ENCODE measurements at regions not wholly inside any gene's neighbourhood (a gene's known extent, or its start where the extent isn't known, plus 50 kb on each side); places are given as distances from the start of the nearest gene placed in this dataset.

GRCh38 chr16:74035816-74036215, 260.8 kb upstream of the PSMD7 start:
- no peak for DNase-seq (ENCODE audit: low read depth, low spot score)

GRCh38 chr16:74034862-74035261, 261.8 kb upstream of the PSMD7 start:
- DNase-seq (ENCODE audit: low read depth, low spot score), result no peak

DNA sequence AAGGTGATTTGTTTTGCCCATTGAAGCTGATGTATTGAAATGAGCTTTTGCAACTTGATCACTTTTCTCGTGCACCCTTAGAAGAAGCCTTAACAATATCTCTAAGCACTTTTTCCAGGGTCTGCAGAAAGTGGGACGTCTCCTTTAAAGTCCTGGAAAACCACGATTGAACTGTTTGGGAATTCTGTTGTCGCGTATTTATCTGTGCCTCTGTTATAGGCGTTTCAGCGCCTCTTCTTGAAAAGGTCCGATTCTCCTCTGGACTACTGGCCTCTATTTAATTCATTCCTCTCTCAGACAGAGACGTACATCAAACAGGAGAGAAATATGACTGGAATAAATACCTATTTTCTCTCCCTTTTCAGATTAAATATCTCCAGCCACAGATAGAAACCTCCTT, 262.4 kb upstream of the PSMD7 start:
- DNase-seq (ENCODE audit: low read depth, low spot score), result no peak

DNA sequence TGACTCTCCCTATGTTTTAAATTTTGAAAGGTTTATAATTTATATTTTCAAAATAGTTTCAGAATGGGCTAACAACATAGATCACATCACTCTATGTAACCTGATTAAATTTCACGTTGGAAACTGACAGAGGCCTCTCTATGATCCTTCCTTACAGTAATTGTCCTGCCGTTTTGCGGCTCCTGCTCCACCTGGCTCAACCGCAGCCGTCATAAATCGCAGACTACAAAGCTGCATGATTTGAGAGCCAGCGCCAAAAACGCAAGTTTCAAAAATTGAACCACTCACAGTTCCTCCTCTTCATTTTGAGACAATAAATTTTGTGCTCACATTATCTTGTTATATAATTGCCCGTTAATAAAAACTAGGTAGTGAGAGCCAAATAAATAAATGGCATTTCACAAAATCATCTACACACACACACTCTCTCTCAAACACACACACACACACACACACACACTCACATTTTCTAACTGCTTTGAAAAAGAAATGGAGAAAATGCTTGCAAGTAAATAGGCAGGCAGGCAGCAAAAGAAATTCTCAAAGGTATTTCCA, 263.1 kb upstream of the PSMD7 start:
- no peak for DNase-seq (ENCODE audit: low read depth, low spot score)

GRCh38 chr16:74031551-74031950, 265.1 kb upstream of the PSMD7 start:
- DNase-seq (ENCODE audit: low read depth, low spot score), result no peak

DNA sequence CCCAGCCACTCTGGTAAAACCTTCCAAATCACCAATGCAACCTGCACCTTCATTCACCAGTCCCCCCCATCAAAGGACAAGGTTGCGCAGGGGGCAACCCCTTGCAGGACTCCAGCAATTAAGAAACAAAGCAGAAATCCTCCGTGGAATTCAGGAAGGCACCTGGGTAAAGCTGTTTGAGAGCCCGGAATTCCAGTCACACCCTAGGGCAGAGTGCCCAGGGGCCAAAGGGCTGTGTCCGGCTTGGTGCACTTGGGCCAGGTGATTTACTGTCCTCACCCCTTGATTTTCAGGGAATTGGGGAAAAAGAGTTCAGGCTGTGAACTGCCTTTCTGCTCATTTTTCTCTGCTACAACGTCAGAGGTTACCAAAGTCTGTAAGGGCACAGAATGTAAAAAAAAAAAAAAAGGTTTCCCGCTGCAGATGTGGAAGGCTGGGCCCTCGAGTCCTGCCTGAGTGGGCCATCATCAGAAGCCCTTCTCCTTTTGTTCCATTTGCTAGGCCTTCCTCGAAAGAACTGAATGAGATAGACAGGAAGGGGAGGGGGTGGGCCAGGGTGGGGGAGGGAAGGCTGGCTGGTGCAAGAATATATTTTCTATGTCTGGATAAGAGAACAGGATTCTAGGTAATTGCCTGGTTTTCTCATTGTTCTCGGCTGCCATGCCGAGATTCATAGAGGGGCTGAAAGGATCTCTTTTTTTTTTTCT, 266.5 kb upstream of the PSMD7 start:
- DNase-seq (ENCODE audit: low read depth, low spot score), result no peak

GRCh38 chr16:74029115-74029792, 267.4 kb upstream of the PSMD7 start:
- DNase-seq (ENCODE audit: low read depth, low spot score), result no peak

GRCh38 chr16:74026373-74027281, 270.0 kb upstream of the PSMD7 start:
- no peak for DNase-seq (ENCODE audit: low read depth, low spot score)

GRCh38 chr16:74024953-74025352, 271.7 kb upstream of the PSMD7 start:
- no peak for DNase-seq (ENCODE audit: low read depth, low spot score)

GRCh38 chr16:74020095-74020670, 276.4 kb upstream of the PSMD7 start:
- DNase-seq (ENCODE audit: low read depth, low spot score), result no peak

DNA sequence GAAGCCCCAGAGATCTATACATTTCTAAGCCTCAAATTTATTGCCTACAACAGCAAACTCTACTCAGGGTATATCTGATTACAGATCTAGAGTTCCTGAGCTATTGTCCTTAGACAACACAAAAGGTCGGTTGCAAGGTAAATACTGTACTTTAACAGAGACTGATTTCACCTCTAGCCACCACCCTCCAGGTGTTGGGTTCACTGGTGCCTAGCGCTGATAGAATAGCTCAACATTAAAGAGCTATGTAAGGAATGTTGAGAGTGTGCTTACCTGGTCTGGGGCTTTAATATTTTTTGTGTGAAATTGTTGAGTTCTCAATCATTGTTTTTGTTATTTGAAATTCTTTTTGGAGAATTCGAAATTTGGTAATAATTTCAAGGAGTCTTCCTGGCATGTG, 277.0 kb upstream of the PSMD7 start:
- DNase-seq (ENCODE audit: low read depth, low spot score), result no peak

- no peak for DNase-seq (ENCODE audit: low read depth, low spot score)
Observed at GRCh38 chr16:74015953-74016352, 280.7 kb upstream of the PSMD7 start.

- no peak for DNase-seq (ENCODE audit: low read depth, low spot score)
Observed at GRCh38 chr16:73998707-73999106, 297.9 kb upstream of the PSMD7 start.

GRCh38 chr16:73997971-73998370, 298.6 kb upstream of the PSMD7 start:
- no peak for DNase-seq (ENCODE audit: low read depth, low spot score)

GRCh38 chr16:73997340-73997711, 299.3 kb upstream of the PSMD7 start:
- DNase-seq (ENCODE audit: low read depth, low spot score), result no peak

DNA sequence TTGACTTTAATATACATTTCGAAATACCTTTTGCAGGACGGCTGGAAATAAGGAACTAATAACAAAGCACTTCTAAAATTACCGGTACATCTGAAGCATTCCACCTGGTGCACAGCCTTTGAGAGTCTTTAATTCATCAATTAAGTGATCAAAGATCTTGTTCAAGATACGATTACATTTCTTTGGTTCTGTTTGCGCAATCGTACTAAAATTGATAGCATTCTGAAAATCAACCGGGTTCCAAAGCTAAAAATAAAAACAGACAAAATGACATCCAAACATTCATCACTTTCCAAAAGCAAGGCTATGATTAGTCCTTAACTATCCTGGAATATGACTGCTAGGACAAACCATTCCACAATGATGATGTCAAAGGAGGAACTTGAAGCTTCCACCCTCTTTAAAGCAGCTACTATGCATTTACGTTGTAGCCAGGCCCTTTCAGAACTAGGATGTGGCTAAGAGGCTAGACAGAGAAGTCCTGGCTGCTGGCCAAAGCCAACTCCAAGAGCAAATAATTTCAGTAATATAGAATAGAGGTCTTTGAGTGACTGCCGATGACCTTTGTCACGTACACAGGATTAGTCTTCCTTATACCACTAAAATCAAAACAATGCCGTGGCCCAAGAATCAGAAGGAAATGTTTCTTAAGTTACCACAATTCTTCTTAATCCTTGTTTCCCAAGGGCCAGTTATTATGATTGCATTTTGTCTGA, 299.8 kb upstream of the PSMD7 start:
- no peak for DNase-seq (ENCODE audit: low read depth, low spot score)

GRCh38 chr16:73993878-73994277, 302.7 kb upstream of the PSMD7 start:
- DNase-seq (ENCODE audit: low read depth, low spot score), result no peak

DNA sequence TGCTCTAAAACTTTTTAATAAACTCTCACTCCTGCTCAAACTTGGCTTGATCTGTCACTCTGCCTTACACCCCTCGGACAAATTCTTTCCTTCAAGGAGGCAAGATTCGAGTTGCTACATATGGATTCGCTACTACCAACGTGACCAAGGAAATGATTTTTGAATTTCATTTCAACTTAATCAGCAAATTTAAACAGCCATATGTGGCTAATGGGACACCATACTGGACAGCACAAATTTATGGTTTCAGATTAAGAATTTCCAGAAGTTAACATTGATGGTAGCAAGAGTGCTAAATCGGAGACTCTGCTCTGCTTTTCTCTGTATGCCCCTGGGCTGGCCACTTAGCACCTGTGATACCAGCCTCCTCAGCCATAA, 318.2 kb upstream of the PSMD7 start:
- DNase-seq (ENCODE audit: low read depth, low spot score), result no peak

- no peak for DNase-seq (ENCODE audit: low read depth, low spot score)
Observed at GRCh38 chr16:73976644-73977043, 320.0 kb upstream of the PSMD7 start.

DNA sequence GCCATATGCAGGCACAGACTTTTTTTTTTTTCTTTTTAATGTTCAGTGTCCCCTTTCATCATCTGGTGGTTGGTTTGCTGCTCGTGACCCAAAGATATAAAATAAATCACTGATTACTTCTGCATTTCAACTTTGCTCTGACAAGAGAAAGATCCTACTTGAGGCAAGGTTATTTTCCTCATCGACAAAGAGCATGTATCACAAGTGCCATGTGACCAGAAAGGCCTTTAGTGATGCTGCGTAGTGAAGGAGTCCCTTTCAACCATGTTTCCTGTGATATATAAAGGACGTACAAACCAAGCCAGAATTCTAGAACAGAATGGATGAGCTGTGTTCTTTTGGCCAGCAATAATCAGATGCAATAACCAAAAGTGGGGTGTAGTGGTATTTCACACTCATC, 323.4 kb upstream of the PSMD7 start:
- no peak for DNase-seq (ENCODE audit: low read depth, low spot score)

- no peak for DNase-seq (ENCODE audit: low read depth, low spot score)
Observed at GRCh38 chr16:73966851-73967250, 329.8 kb upstream of the PSMD7 start.
